Sigmoid colon (tissue), 3 donors: ENCODE measurements at regions not wholly inside any gene's neighbourhood (a gene's known extent, or its start where the extent isn't known, plus 50 kb on each side); places are given as distances from the start of the nearest gene placed in this dataset.

ENCODE experiments used
- POLR2A ChIP-seq, 2 donors: fragments of 450-650 bp; IDR thresholded peaks; one replicate each; pipeline ENCODE4 v1.6.1; 2016; ENCODE audit warnings: antibody characterized with exemption in 2 of 2, mild to moderate bottlenecking in 2 of 2, moderate library complexity in 2 of 2
- TF ChIP-seq, protein P1 (sequence below), 4 experiments: fragments of 450-650 bp in 3 of 4; fragments of 200-600 bp in 1 of 4; IDR thresholded peaks; one replicate each; pipeline ENCODE4 v1.5.1; 2016 to 2019; ENCODE audit warnings: antibody characterized with exemption in 4 of 4, mild to moderate bottlenecking in 3 of 4, moderate library complexity in 2 of 4

DNA sequence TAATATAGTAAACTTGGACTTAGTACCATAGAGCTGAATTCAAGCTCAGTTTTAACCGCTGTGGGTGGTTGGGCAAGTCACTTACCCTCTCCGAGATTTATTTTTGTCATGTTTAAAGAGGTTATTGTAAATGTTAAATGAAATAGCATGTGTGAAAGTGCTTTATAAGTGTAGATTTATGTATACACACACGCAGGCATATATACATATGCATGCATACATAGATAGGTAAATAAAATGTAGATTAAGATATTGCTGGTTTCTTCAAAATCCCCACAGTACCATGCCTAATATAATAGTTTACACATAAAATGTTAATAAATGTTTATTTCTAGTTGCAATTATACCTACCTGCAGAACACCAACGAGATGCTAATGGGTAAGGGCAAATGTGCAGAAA is 164.5 kb upstream of the EGFLAM start:
- TF ChIP-seq, protein P1, sequence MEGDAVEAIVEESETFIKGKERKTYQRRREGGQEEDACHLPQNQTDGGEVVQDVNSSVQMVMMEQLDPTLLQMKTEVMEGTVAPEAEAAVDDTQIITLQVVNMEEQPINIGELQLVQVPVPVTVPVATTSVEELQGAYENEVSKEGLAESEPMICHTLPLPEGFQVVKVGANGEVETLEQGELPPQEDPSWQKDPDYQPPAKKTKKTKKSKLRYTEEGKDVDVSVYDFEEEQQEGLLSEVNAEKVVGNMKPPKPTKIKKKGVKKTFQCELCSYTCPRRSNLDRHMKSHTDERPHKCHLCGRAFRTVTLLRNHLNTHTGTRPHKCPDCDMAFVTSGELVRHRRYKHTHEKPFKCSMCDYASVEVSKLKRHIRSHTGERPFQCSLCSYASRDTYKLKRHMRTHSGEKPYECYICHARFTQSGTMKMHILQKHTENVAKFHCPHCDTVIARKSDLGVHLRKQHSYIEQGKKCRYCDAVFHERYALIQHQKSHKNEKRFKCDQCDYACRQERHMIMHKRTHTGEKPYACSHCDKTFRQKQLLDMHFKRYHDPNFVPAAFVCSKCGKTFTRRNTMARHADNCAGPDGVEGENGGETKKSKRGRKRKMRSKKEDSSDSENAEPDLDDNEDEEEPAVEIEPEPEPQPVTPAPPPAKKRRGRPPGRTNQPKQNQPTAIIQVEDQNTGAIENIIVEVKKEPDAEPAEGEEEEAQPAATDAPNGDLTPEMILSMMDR (IDR thresholded peaks at IDR 0.05), result no peak
- TF ChIP-seq POLR2A (IDR thresholded peaks at IDR 0.05), result no peak
